IMR-90 (cell line): ENCODE measurements at regions not wholly inside any gene's neighbourhood (a gene's known extent, or its start where the extent isn't known, plus 50 kb on each side); places are given as distances from the start of the nearest gene placed in this dataset.

ENCODE experiments used
- CHD1 ChIP-seq: IDR thresholded peaks from 2 replicates; pipeline ENCODE4 v1.6.1; 2012; ENCODE audit warnings: low read depth, low read length, improper control_type of control experiment
- POLR2A ChIP-seq: IDR thresholded peaks from 2 replicates; pipeline ENCODE4 v1.6.1; 2012; ENCODE audit warnings: mild to moderate bottlenecking, low read depth, low read length
- RCOR1 ChIP-seq: IDR thresholded peaks from 2 replicates; pipeline ENCODE4 v1.6.1; 2012; ENCODE audit warnings: mild to moderate bottlenecking, low read length, improper control_type of control experiment; ENCODE audit not compliant: insufficient replicate concordance
- RFX5 ChIP-seq: IDR thresholded peaks from 2 replicates; pipeline ENCODE4 v1.8.0; 2012; ENCODE audit warnings: low read depth, mild to moderate bottlenecking, low read length, moderate library complexity
- TF ChIP-seq, protein P1 (sequence below): conservative IDR thresholded peaks from 2 replicates; pipeline ENCODE4 v1.5.1; 2012; ENCODE audit warnings: mild to moderate bottlenecking, low read depth, low read length, improper control_type of control experiment
- TF ChIP-seq, protein P2 (sequence below): fragments of 150-350 bp; IDR thresholded peaks from 2 replicates; pipeline ENCODE4 v1.6.1; 2016; ENCODE audit warnings: low read depth, mild to moderate bottlenecking, low read length, moderate library complexity, borderline replicate concordance

DNA sequence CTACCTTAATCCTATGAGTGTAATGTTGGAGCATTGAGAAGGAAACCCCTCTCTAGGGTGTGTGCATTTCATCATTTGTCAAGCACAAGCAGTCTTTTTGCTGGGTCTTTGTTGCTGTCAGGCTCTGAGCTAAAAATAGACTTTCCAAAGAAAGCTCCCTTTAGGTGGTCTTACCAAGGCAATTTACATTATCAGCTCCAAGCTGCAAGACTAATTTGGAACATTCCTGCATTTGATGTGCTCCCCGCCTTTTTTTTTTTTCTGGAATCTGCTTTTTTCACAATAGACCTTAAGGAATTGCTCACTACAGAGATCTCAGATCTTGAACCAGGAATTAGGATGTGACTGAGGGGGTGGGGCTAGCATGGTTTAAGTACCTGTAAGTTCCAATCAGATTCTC lies 60.6 kb upstream of the STAC start:
- no peak for TF ChIP-seq CHD1
- TF ChIP-seq, protein P1, sequence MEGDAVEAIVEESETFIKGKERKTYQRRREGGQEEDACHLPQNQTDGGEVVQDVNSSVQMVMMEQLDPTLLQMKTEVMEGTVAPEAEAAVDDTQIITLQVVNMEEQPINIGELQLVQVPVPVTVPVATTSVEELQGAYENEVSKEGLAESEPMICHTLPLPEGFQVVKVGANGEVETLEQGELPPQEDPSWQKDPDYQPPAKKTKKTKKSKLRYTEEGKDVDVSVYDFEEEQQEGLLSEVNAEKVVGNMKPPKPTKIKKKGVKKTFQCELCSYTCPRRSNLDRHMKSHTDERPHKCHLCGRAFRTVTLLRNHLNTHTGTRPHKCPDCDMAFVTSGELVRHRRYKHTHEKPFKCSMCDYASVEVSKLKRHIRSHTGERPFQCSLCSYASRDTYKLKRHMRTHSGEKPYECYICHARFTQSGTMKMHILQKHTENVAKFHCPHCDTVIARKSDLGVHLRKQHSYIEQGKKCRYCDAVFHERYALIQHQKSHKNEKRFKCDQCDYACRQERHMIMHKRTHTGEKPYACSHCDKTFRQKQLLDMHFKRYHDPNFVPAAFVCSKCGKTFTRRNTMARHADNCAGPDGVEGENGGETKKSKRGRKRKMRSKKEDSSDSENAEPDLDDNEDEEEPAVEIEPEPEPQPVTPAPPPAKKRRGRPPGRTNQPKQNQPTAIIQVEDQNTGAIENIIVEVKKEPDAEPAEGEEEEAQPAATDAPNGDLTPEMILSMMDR: no peak
- TF ChIP-seq RCOR1: no peak
- TF ChIP-seq, protein P2, sequence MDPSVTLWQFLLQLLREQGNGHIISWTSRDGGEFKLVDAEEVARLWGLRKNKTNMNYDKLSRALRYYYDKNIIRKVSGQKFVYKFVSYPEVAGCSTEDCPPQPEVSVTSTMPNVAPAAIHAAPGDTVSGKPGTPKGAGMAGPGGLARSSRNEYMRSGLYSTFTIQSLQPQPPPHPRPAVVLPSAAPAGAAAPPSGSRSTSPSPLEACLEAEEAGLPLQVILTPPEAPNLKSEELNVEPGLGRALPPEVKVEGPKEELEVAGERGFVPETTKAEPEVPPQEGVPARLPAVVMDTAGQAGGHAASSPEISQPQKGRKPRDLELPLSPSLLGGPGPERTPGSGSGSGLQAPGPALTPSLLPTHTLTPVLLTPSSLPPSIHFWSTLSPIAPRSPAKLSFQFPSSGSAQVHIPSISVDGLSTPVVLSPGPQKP: no peak
- TF ChIP-seq RFX5: no peak
- TF ChIP-seq POLR2A: no peak
